Neural progenitor cell (in vitro differentiated cells): ENCODE measurements at regions not wholly inside any gene's neighbourhood (a gene's known extent, or its start where the extent isn't known, plus 50 kb on each side); places are given as distances from the start of the nearest gene placed in this dataset.

Experiments
- DNase-seq: peaks from one replicate; pipeline ENCODE4 v3.0.0-alpha.2; 2016; ENCODE audit warnings: low spot score
- H2AFZ ChIP-seq: fragments of 200-600 bp; sonication (generic); replicated peaks from 2 replicates; pipeline ENCODE4 v1.6.1; 2016; ENCODE audit warnings: antibody characterized with exemption
- H3F3A ChIP-seq: fragments of 200-600 bp; sonication (generic); 2 replicates; pipeline ENCODE4 v1.6.1; 2016; ENCODE audit warnings: antibody characterized with exemption, low read depth
- H3K27ac ChIP-seq: fragments of 200-600 bp; sonication (generic); 2 replicates; pipeline ENCODE4 v1.5.1; 2016; ENCODE audit warnings: mild to moderate bottlenecking
- H3K27me3 ChIP-seq: fragments of 200-600 bp; sonication (generic); 2 replicates; pipeline ENCODE4 v1.6.1; 2016; ENCODE audit warnings: mild to moderate bottlenecking, moderate library complexity
- H3K36me3 ChIP-seq: fragments of 200-600 bp; sonication (generic); 2 replicates; pipeline ENCODE4 v1.5.1; 2016
- H3K4me1 ChIP-seq: fragments of 200-600 bp; sonication (generic); 2 replicates; pipeline ENCODE4 v1.6.1; 2016; ENCODE audit warnings: mixed run types
- H3K4me2 ChIP-seq: fragments of 200-600 bp; sonication (generic); 2 replicates; pipeline ENCODE4 v1.6.1; 2016
- H3K4me3 ChIP-seq: fragments of 200-600 bp; sonication (generic); 2 replicates; pipeline ENCODE4 v1.5.1; 2016
- H3K79me2 ChIP-seq: fragments of 200-600 bp; sonication (generic); 2 replicates; pipeline ENCODE4 v1.6.1; 2016; ENCODE audit warnings: low read depth
- H3K9ac ChIP-seq: fragments of 200-600 bp; sonication (generic); 2 replicates; pipeline ENCODE4 v1.6.1; 2016
- H3K9me3 ChIP-seq: fragments of 200-600 bp; sonication (generic); 2 replicates; pipeline ENCODE4 v1.5.1; 2016; ENCODE audit warnings: low read depth
- H4K20me1 ChIP-seq: fragments of 200-600 bp; sonication (generic); 2 replicates; pipeline ENCODE4 v1.6.1; 2016; ENCODE audit warnings: low read depth
- H3K27ac Mint-ChIP-seq: 3 replicates; pipeline ENCODE4 v1.8.0; 2021; ENCODE audit warnings: mixed read lengths
- H3K27me3 Mint-ChIP-seq: 2 replicates; pipeline ENCODE4 v1.8.0; 2022; ENCODE audit warnings: low read depth, mild to moderate bottlenecking, inconsistent platforms, moderate library complexity, mixed read lengths; ENCODE audit not compliant: insufficient read depth
- H3K36me3 Mint-ChIP-seq: 3 replicates; pipeline ENCODE4 v1.8.0; 2021; ENCODE audit warnings: mixed read lengths
- H3K4me1 Mint-ChIP-seq: 3 replicates; pipeline ENCODE4 v1.8.0; 2021; ENCODE audit warnings: mixed read lengths
- H3K4me3 Mint-ChIP-seq: 3 replicates; pipeline ENCODE4 v1.8.0; 2021; ENCODE audit warnings: mild to moderate bottlenecking, moderate library complexity, mixed read lengths
- H3K9me3 Mint-ChIP-seq: 3 replicates; pipeline ENCODE4 v1.8.0; 2020; ENCODE audit warnings: mixed read lengths
- CTCF ChIP-seq: fragments of 200-600 bp; sonication (generic); IDR thresholded peaks from 2 replicates; pipeline ENCODE4 v1.5.1; 2017; ENCODE audit warnings: antibody characterized with exemption, mild to moderate bottlenecking
- EZH2 ChIP-seq: fragments of 200-600 bp; sonication (generic); IDR thresholded peaks from 2 replicates; pipeline ENCODE4 v1.6.1; 2017; ENCODE audit warnings: antibody characterized with exemption, mild to moderate bottlenecking, moderate library complexity
- EZH2phosphoT487 ChIP-seq: fragments of 200-600 bp; sonication (generic); IDR thresholded peaks from 2 replicates; pipeline ENCODE4 v1.6.1; 2017; ENCODE audit warnings: antibody characterized with exemption

- H3K4me3 Mint-ChIP-seq, result peak overlapping the region; percentile 84
- peaks cover 4% of the 10 kb centered on the region for H3K36me3 Mint-ChIP-seq
- H3K4me1 Mint-ChIP-seq, result peaks cover 47% of the 10 kb centered on the region
- TF ChIP-seq CTCF (no peak), EZH2phosphoT487 (no peak), EZH2 (no peak)
- H3K79me2 ChIP-seq, result no peaks in the 10 kb centered on the region
- no peak overlapping the region for H3K9ac ChIP-seq
- H3K9me3 ChIP-seq, result no peaks in the 10 kb centered on the region
- peak; percentile 81 for DNase-seq
- peak overlapping the region; percentile 97 for H3K27ac Mint-ChIP-seq
- H3K27me3 Mint-ChIP-seq, result peaks cover 16% of the 10 kb centered on the region
- H2AFZ ChIP-seq, result peak overlapping the region; percentile 26
- H3F3A ChIP-seq, result peaks cover 37% of the 10 kb centered on the region
- H3K36me3 ChIP-seq, result no peaks in the 10 kb centered on the region
- H3K4me1 ChIP-seq, result peaks cover 14% of the 10 kb centered on the region
- H3K27ac ChIP-seq, result peak overlapping the region; percentile 19
- H3K4me2 ChIP-seq, result peak overlapping the region; percentile 79
- peak overlapping the region; percentile 50 for H3K4me3 ChIP-seq
- no peaks in the 10 kb centered on the region for H4K20me1 ChIP-seq
- peaks cover 4% of the 10 kb centered on the region for H3K9me3 Mint-ChIP-seq
- H3K27me3 ChIP-seq, result no peaks in the 10 kb centered on the region
These were observed 173.6 kb upstream of the IER5L start for GRCh38 chr9:129351642-129352145.

GRCh38 chr9:129351058-129351641, 173.1 kb upstream of the IER5L start:
- no peaks in the 10 kb centered on the region for H3K79me2 ChIP-seq
- peak overlapping the region; percentile 84 for H3K4me3 Mint-ChIP-seq
- no peaks in the 10 kb centered on the region for H3K36me3 ChIP-seq
- peak overlapping the region; percentile 79 for H3K4me2 ChIP-seq
- TF ChIP-seq EZH2phosphoT487, result no peak
- peak; percentile 26 for TF ChIP-seq CTCF
- peaks cover 37% of the 10 kb centered on the region for H3F3A ChIP-seq
- no peaks in the 10 kb centered on the region for H3K27me3 ChIP-seq
- no peak overlapping the region for H2AFZ ChIP-seq
- H3K4me3 ChIP-seq, result peak overlapping the region; percentile 50
- peaks cover 4% of the 10 kb centered on the region for H3K36me3 Mint-ChIP-seq
- H3K9ac ChIP-seq, result no peak overlapping the region
- H4K20me1 ChIP-seq, result no peaks in the 10 kb centered on the region
- peak; percentile 89 for DNase-seq
- no peak overlapping the region for H3K27ac Mint-ChIP-seq
- peaks cover 16% of the 10 kb centered on the region for H3K27me3 Mint-ChIP-seq
- H3K4me1 Mint-ChIP-seq, result peaks cover 47% of the 10 kb centered on the region
- peaks cover 14% of the 10 kb centered on the region for H3K4me1 ChIP-seq
- H3K9me3 Mint-ChIP-seq, result peaks cover 4% of the 10 kb centered on the region
- H3K9me3 ChIP-seq, result no peaks in the 10 kb centered on the region
- H3K27ac ChIP-seq, result peak overlapping the region; percentile 19

- Histone ChIP-seq H2AFZ (no peak overlapping the region), H3K79me2 (no peaks in the 10 kb centered on the region), H3K36me3 (no peaks in the 10 kb centered on the region), H3K4me3 (no peak overlapping the region), H3K4me1 (peaks cover 14% of the 10 kb centered on the region), H3K27me3 (no peaks in the 10 kb centered on the region), H3F3A (peaks cover 37% of the 10 kb centered on the region), H3K9ac (no peak overlapping the region), H3K27ac (no peak overlapping the region), H3K9me3 (no peaks in the 10 kb centered on the region), H4K20me1 (no peaks in the 10 kb centered on the region), H3K4me2 (peak overlapping the region; percentile 79)
- TF ChIP-seq EZH2, result no peak
- no peak for TF ChIP-seq CTCF
- TF ChIP-seq EZH2phosphoT487, result no peak
- DNase-seq, result no peak
- H3K4me3 Mint-ChIP-seq, result peak overlapping the region; percentile 71
- H3K36me3 Mint-ChIP-seq, result no peaks in the 10 kb centered on the region
- peaks cover 47% of the 10 kb centered on the region for H3K4me1 Mint-ChIP-seq
- peak overlapping the region; percentile 87 for H3K27ac Mint-ChIP-seq
- peaks cover 12% of the 10 kb centered on the region for H3K27me3 Mint-ChIP-seq
- H3K9me3 Mint-ChIP-seq, result no peaks in the 10 kb centered on the region
These were observed 172.3 kb upstream of the IER5L start for GRCh38 chr9:129350143-129350935.
